ENCODE measurements at regions not wholly inside any gene's neighbourhood (a gene's known extent, or its start where the extent isn't known, plus 50 kb on each side); places are given as distances from the start of the nearest gene placed in this dataset.

GRCh38 chr9:65444943-65445342 lies 159.9 kb upstream of the FOXD4L5 start:
- TF ChIP-seq CTCF (IDR thresholded peaks at IDR 0.05; ENCODE audit: low read depth, low read length, poor library complexity, severe bottlenecking) (no peak), EZH2phosphoT487 (IDR thresholded peaks at IDR 0.05; ENCODE audit: borderline replicate concordance, low read length) (no peak)
